ENCODE measurements at regions not wholly inside any gene's neighbourhood (a gene's known extent, or its start where the extent isn't known, plus 50 kb on each side); places are given as distances from the start of the nearest gene placed in this dataset.

GRCh38 chr11:92304271-92304670 is 79.7 kb downstream of the FAT3 start:
- in situ Hi-C loops (cut with MboI), result no loop called here
- Histone ChIP-seq H4K20me1 (ENCODE audit: insufficient read depth) (no peaks in the 10 kb centered on the region), H3K79me2 (ENCODE audit: insufficient read depth) (no peaks in the 10 kb centered on the region), H3K4me1 (ENCODE audit: insufficient read depth) (peaks cover 9% of the 10 kb centered on the region), H3K9me3 (ENCODE audit: low read depth) (no peaks in the 10 kb centered on the region), H3K4me3 (no peak overlapping the region), H3K4me2 (ENCODE audit: unreplicated experiment) (no peak overlapping the region), H3K9ac (no peak overlapping the region), H3K36me3 (ENCODE audit: low read depth) (no peaks in the 10 kb centered on the region), H3K27ac (no peak overlapping the region), H3F3A (ENCODE audit: insufficient read depth) (0 out of 2 replicates have a peak, but pooled peaks cover 3% of the 10 kb centered on the region), H3K27me3 (replicated peaks; ENCODE audit: insufficient read depth) (no peaks in the 10 kb centered on the region; the same call in 1 of the 2 replicates), H3K9me2 (ENCODE audit: insufficient read depth) (no peaks in the 10 kb centered on the region), H2AFZ (no peak overlapping the region)
- 38 to 62% methylated on average over 1 of the region's 1 CpG for WGBS, 2 experiments (ENCODE audit: low coverage in 1 of 2, low lambda C conversion rate in 2 of 2, missing lambda C conversion rate in 2 of 2)
- TF ChIP-seq EZH2phosphoT487 (IDR thresholded peaks at IDR 0.05; ENCODE audit: insufficient read depth, low read depth), result no peak
- no peak for TF ChIP-seq EZH2 (IDR thresholded peaks at IDR 0.05; ENCODE audit: insufficient read depth, poor library complexity, severe bottlenecking)
- DNase-seq, result peak; percentile 20

GRCh38 chr11:92306966-92307510 is 82.4 kb downstream of the FAT3 start:
- H3K4me3 ChIP-seq, result no peak overlapping the region
- H3F3A ChIP-seq (ENCODE audit: insufficient read depth), result 0 out of 2 replicates have a peak, but pooled peaks cover 3% of the 10 kb centered on the region
- no peak for DNase-seq
- WGBS, 2 experiments (ENCODE audit: low coverage in 1 of 2, low lambda C conversion rate in 2 of 2, missing lambda C conversion rate in 2 of 2), result 43 to 51% methylated on average over 1 of the region's 1 CpG
- no peaks in the 10 kb centered on the region for H3K9me3 ChIP-seq (ENCODE audit: low read depth)
- no peak overlapping the region for H2AFZ ChIP-seq
- in situ Hi-C loops (cut with MboI), result no loop called here
- H3K27me3 ChIP-seq (replicated peaks; ENCODE audit: insufficient read depth), result no peaks in the 10 kb centered on the region; the same call in 1 of the 2 replicates
- no peaks in the 10 kb centered on the region for H3K36me3 ChIP-seq (ENCODE audit: low read depth)
- H3K27ac ChIP-seq, result no peak overlapping the region
- H3K9ac ChIP-seq, result no peak overlapping the region
- H3K9me2 ChIP-seq (ENCODE audit: insufficient read depth), result no peaks in the 10 kb centered on the region
- no peaks in the 10 kb centered on the region for H4K20me1 ChIP-seq (ENCODE audit: insufficient read depth)
- peaks cover 9% of the 10 kb centered on the region for H3K4me1 ChIP-seq (ENCODE audit: insufficient read depth)
- no peak overlapping the region for H3K4me2 ChIP-seq (ENCODE audit: unreplicated experiment)
- H3K79me2 ChIP-seq (ENCODE audit: insufficient read depth), result no peaks in the 10 kb centered on the region
- TF ChIP-seq EZH2phosphoT487 (IDR thresholded peaks at IDR 0.05; ENCODE audit: insufficient read depth, low read depth) (no peak), EZH2 (IDR thresholded peaks at IDR 0.05; ENCODE audit: insufficient read depth, poor library complexity, severe bottlenecking) (no peak)

DNA sequence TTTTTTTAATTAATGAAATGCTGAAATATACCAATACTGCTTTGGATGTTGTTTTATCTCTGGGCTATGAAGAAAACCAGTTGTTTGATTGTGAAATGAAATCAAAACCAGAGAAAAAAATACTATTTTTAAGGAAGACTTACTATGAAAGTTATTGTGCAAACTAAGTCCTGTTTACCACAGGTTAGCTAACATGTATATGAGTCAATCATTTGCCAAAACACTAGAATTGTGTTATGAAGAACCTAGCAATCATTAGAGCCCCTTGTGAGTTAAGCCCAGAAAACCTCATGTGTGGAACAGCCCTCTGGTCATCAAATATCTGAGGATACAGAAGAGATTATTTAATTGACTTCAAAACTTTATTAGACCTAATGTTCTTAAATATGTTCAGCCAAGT is 83.7 kb downstream of the FAT3 start:
- no peaks in the 10 kb centered on the region for H3F3A ChIP-seq (ENCODE audit: insufficient read depth)
- H3K4me3 ChIP-seq, result no peak overlapping the region
- no peak overlapping the region for H3K4me2 ChIP-seq (ENCODE audit: unreplicated experiment)
- H3K27ac ChIP-seq, result no peak overlapping the region
- no peaks in the 10 kb centered on the region for H4K20me1 ChIP-seq (ENCODE audit: insufficient read depth)
- H3K79me2 ChIP-seq (ENCODE audit: insufficient read depth), result no peaks in the 10 kb centered on the region
- no peaks in the 10 kb centered on the region for H3K9me2 ChIP-seq (ENCODE audit: insufficient read depth)
- no peaks in the 10 kb centered on the region for H3K4me1 ChIP-seq (ENCODE audit: insufficient read depth)
- TF ChIP-seq EZH2phosphoT487 (IDR thresholded peaks at IDR 0.05; ENCODE audit: insufficient read depth, low read depth) (no peak), EZH2 (IDR thresholded peaks at IDR 0.05; ENCODE audit: insufficient read depth, poor library complexity, severe bottlenecking) (no peak)
- H3K9ac ChIP-seq, result no peak overlapping the region
- no peak for DNase-seq
- no peaks in the 10 kb centered on the region for H3K9me3 ChIP-seq (ENCODE audit: low read depth)
- in situ Hi-C loops (cut with MboI), result no loop called here
- no peaks in the 10 kb centered on the region for H3K36me3 ChIP-seq (ENCODE audit: low read depth)
- no peaks in the 10 kb centered on the region; the same call in 1 of the 2 replicates for H3K27me3 ChIP-seq (replicated peaks; ENCODE audit: insufficient read depth)
- H2AFZ ChIP-seq, result no peak overlapping the region

DNA sequence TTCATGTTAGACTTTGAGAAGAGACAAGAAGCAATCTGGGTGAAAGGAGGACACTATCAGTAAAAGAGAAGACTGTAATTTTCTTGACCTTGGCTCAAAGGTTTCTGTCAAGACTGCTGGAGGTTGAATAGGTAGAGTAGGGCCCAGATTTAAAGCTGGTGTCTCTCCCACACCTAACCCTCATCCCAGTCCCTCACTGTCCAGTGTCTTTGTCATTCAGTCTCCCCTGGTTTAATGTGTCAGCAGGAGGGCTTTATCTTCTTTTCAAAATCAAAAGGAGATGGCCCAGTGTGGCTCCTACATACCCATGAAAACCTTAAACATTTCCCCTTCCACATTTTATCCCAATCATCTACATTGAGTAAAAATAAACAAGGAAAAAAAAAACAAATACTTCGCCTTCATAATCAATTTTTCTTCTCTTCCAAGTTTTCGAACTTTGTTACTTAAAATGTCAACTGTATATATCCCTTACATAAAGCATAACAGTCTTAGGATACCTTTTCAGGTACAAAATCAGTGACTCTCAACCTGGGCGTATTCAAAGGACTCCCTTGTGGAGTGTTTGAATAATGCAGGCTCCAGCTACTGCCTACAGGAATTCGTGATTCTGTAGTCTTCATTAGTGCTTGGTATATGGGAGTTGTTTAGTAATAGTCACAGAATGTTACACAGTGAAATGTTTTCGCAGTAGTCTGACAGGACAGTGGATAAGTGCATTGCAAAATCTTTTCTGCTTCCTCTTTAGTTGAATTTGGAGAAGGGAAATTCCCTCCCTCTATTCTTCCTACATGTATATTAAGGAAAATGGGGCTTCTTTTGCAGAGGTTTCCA is 87.2 kb downstream of the FAT3 start:
- no peak for DNase-seq
- in situ Hi-C loops (cut with MboI), result no loop called here
- Histone ChIP-seq H4K20me1 (ENCODE audit: insufficient read depth) (no peaks in the 10 kb centered on the region), H3K27ac (no peak overlapping the region), H3K4me1 (ENCODE audit: insufficient read depth) (no peaks in the 10 kb centered on the region; the same call in 1 of the 2 replicates), H2AFZ (no peak overlapping the region), H3K4me3 (no peak overlapping the region), H3K9ac (no peak overlapping the region), H3K9me2 (ENCODE audit: insufficient read depth) (no peaks in the 10 kb centered on the region), H3K36me3 (ENCODE audit: low read depth) (no peaks in the 10 kb centered on the region), H3K79me2 (ENCODE audit: insufficient read depth) (no peaks in the 10 kb centered on the region), H3F3A (ENCODE audit: insufficient read depth) (no peaks in the 10 kb centered on the region), H3K27me3 (replicated peaks; ENCODE audit: insufficient read depth) (no peaks in the 10 kb centered on the region; the same call in 1 of the 2 replicates), H3K4me2 (ENCODE audit: unreplicated experiment) (no peak overlapping the region), H3K9me3 (ENCODE audit: low read depth) (no peaks in the 10 kb centered on the region)
- TF ChIP-seq EZH2phosphoT487 (IDR thresholded peaks at IDR 0.05; ENCODE audit: insufficient read depth, low read depth) (no peak), EZH2 (IDR thresholded peaks at IDR 0.05; ENCODE audit: insufficient read depth, poor library complexity, severe bottlenecking) (no peak)
- 76 to 79% methylated on average over 5 of the region's 5 CpGs for WGBS, 2 experiments (ENCODE audit: low coverage in 1 of 2, low lambda C conversion rate in 2 of 2, missing lambda C conversion rate in 2 of 2)

Data from GM23248 (cell line).